ENCODE measurements at regions not wholly inside any gene's neighbourhood (a gene's known extent, or its start where the extent isn't known, plus 50 kb on each side); places are given as distances from the start of the nearest gene placed in this dataset.

DNA sequence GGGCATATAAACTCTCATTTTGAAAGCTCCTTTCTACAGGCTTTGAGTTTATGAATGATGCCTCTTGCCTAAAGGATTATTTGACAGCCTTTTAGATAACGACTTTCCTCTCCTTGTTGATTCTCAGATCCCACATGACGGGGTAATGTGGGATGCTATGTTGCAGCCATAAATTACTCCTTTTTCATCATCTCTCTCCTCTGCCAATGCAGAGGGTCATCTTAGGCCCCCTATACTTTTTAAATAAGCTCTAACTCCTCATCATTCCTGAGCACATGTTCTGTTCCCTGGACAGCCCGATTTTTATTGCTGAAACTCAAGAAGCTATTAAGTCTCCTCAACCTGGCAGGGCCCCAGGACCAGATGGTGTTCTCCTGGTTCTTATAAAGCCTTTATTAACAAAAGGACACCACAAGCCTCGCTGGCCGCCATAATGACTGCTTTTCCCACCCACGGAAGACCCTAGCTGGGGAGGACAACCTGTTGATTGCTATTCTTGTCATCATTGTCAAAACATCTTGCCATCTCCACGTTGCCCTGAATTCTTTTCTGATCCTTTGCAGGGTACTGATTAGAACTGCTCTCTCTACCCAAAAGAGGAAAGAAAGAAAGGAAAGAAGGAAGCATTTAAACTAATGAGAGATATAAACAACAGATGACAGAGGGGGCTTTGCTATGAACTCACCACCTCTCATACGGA, 150.7 kb downstream of the DHX15 start:
- Mint-ChIP-seq H3K4me3 (no peak overlapping the region), H3K27ac (no peak overlapping the region), H3K9me3 (no peaks in the 10 kb centered on the region), H3K4me1 (no peaks in the 10 kb centered on the region), H3K36me3 (ENCODE audit: low read depth) (no peaks in the 10 kb centered on the region), H3K27me3 (peaks cover 13% of the 10 kb centered on the region)
- DNase-seq, result no peak
- ATAC-seq, result no peak

DNA sequence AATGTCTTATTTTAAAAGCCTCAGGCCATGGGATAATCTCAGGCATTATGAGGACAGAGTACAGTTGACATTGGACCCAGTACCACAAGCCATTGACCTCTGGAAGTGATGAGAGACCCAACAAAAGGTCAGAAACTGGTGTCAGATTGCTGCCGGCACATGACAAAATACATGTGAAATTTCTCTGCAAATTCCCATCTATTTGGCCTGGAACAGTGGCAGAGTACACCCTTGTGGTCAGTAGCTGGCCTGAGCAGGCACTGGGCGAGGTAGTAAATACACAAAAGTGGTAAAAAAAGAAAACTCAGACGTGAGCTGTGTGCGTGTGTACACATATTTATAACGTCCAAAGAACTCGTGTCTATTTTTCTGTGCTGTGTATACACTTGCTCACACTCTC, 155.5 kb downstream of the DHX15 start:
- no peak for ATAC-seq
- no peak for DNase-seq
- Mint-ChIP-seq H3K9me3 (no peaks in the 10 kb centered on the region), H3K27ac (no peak overlapping the region), H3K4me1 (no peaks in the 10 kb centered on the region), H3K4me3 (no peak overlapping the region), H3K27me3 (peaks cover 8% of the 10 kb centered on the region), H3K36me3 (ENCODE audit: low read depth) (no peaks in the 10 kb centered on the region)

DNA sequence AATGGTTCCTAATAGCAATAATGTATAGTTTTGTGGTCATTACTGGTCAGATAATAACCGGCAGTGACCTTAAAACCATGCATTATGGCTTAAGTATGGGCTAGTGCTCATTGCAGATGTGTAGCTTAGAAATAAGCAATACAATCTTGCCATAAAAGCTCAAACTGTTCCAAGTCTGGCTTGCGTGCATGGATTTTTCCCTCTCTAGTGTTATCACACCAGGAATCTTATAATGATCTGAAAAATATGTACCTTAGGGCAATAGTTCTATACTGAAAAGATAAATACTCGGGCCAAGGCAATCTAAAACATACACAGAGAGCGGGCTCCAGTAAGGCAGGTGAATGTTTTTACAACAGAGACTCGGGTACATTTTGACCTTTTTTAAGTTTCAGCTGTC, 157.8 kb downstream of the DHX15 start:
- Mint-ChIP-seq H3K27ac (no peak overlapping the region), H3K4me1 (no peaks in the 10 kb centered on the region), H3K9me3 (no peaks in the 10 kb centered on the region), H3K27me3 (peaks cover 10% of the 10 kb centered on the region), H3K36me3 (ENCODE audit: low read depth) (no peaks in the 10 kb centered on the region), H3K4me3 (no peak overlapping the region)
- DNase-seq, result no peak
- ATAC-seq, result no peak

DNA sequence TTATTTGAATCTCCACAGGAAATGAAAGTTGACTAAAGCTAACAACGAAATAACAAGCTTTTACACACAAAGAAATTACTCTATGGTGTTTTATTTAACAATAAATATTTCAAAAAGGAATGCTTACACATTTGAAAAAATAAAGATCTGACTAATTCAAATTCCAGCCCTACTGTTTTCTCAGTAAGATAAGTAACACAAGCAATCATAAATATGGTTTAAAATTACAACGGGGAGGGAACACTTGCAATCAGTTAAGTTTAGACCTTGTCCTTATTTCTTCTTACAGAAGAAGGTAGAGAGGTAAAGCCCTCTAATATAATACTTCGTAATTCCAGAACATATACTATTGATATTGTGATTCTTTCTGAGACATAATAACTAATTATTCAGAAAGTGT, 158.5 kb downstream of the DHX15 start:
- Mint-ChIP-seq H3K36me3 (ENCODE audit: low read depth) (no peaks in the 10 kb centered on the region), H3K4me1 (no peaks in the 10 kb centered on the region), H3K4me3 (no peak overlapping the region), H3K9me3 (no peaks in the 10 kb centered on the region), H3K27me3 (peaks cover 10% of the 10 kb centered on the region), H3K27ac (no peak overlapping the region)
- ATAC-seq (no peak), DNase-seq (no peak)

DNA sequence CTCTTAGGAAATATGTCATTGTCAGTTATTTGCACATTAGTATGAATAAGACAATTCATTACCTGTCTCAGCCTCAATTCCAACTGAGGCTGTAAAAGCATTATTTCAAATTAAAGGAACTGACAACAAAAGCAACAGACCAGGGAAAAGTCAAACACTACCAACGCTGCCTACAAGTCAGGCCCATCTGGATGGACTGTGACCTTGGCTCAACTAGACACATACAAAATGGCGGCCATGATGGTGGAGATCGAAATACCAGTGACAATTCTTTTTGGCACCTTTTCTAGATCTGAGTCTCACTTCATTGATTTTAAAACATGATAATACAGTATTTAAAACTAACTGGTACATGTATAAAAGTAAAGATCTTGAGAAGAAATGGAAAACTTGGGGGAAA, 160.7 kb downstream of the DHX15 start:
- Mint-ChIP-seq H3K27me3 (peaks cover 8% of the 10 kb centered on the region), H3K27ac (no peak overlapping the region), H3K4me1 (no peaks in the 10 kb centered on the region), H3K36me3 (ENCODE audit: low read depth) (no peaks in the 10 kb centered on the region), H3K9me3 (no peaks in the 10 kb centered on the region), H3K4me3 (no peak overlapping the region)
- no peak for DNase-seq
- ATAC-seq, result no peak

DNA sequence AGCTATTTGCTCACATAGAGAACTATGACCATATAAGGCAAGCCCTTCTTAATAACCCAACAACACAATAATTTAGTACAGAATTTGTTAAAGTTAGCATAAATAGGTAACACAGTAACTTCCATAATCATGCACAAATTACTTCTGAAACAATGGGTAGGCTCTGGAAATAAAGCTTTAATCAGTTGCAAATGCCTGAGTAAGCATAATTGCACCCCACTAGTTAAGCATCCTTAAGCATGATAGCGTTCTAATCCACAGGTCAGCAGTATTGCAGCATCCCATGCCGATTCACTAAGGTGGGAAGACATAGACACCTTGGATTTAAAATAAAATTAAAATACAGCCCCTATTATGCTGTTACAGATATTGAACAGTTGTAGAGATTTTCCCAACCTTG, 161.7 kb downstream of the DHX15 start:
- H3K27ac Mint-ChIP-seq, result no peak overlapping the region

DNA sequence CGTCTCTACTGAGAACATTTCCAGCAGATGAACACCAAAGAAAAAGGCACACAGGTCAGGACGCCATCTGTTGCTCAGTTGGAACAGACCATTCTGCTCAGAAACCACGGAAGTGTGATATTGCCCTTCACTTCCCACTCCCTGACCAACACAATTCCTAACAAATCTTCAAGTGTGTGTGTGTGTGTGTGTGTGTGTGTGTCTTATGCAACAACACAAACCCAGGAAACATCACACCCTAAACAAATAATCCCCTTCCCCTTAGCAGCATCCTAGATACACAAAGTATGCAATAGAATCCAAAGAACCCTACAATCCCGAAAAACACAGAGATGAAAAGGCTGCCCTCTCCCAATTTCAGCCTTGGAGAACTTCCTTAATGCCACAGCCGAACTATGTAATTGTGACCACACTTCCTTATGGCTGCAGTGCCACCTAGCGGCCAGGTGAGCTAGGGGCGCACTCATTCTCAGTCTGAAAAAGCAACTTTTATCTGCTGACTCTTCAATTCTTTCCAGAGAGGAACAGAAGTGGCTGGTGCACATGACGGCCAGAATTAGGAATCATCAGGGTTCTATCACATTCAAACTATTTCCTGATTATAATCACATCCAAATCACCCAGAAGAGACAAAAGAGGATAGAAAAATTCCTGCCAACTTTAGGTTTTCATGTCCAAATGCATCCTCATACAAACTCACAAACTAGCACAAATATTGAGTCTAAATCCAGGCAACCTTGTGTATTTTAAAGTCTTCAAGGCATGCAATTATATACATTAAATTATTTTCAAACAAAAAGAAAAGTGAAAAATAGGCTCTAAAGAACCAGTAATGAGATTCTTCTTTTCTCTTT, 164.9 kb downstream of the DHX15 start:
- no peaks in the 10 kb centered on the region for H3K4me1 Mint-ChIP-seq
- H3K27me3 Mint-ChIP-seq, result peaks cover 9% of the 10 kb centered on the region
- H3K4me3 Mint-ChIP-seq, result no peak overlapping the region
- no peak for ATAC-seq
- H3K27ac Mint-ChIP-seq, result no peak overlapping the region
- no peaks in the 10 kb centered on the region for H3K9me3 Mint-ChIP-seq
- DNase-seq, result peak; percentile 76
- H3K36me3 Mint-ChIP-seq (ENCODE audit: low read depth), result no peaks in the 10 kb centered on the region

More for the DNA sequence above, 161.7 kb downstream of the DHX15 start:
- H3K9me3 Mint-ChIP-seq, result no peaks in the 10 kb centered on the region
- H3K4me3 Mint-ChIP-seq, result no peak overlapping the region
- no peaks in the 10 kb centered on the region for H3K36me3 Mint-ChIP-seq (ENCODE audit: low read depth)
- no peaks in the 10 kb centered on the region for H3K4me1 Mint-ChIP-seq
- DNase-seq, result no peak
- ATAC-seq, result no peak
- peaks cover 8% of the 10 kb centered on the region for H3K27me3 Mint-ChIP-seq

DNA sequence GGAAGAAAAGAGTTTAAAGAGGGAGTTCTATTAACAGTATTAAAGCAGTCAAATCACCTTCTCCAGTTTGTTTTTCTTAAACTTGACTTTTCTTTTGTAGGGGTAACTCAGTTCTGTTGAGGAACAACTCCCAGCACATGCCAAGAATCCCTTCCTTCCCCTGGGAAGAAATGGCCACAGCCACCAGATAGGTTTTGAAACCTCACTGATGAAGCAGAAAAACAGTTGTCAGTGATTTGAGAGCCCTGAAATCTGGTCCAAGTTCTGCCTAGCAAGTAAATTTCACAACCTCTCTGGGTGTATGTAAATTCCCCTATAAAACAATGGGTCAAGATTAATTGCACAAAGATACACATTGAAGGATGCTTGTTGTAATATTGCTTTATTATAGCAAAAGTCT, 167.1 kb downstream of the DHX15 start:
- no peaks in the 10 kb centered on the region for H3K9me3 Mint-ChIP-seq
- H3K27ac Mint-ChIP-seq, result no peak overlapping the region
- no peak overlapping the region for H3K4me3 Mint-ChIP-seq
- H3K36me3 Mint-ChIP-seq (ENCODE audit: low read depth), result no peaks in the 10 kb centered on the region
- DNase-seq, result no peak
- no peak for ATAC-seq
- H3K27me3 Mint-ChIP-seq, result peaks cover 13% of the 10 kb centered on the region
- H3K4me1 Mint-ChIP-seq, result no peaks in the 10 kb centered on the region

DNA sequence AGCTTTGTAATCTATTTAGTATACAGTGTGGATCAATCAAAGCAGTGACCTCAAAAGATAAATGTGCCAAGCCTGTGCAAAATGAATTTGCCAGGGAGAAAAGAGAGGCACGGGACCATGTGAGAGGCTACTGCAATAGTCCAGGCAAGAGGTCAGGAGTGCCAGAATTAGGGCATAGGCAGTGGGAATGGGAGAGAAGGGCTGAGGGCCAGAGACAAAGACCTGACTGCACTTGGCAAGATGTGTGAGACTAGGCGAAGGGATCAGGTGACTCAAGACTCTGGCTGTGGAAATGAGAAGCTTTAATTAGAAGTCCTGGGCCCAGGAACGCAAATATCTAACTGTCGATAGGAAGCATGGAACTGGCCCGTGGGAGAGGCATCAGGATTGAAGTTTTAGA, 168.1 kb downstream of the DHX15 start:
- Mint-ChIP-seq H3K27me3 (peaks cover 13% of the 10 kb centered on the region), H3K4me3 (no peak overlapping the region), H3K4me1 (no peaks in the 10 kb centered on the region), H3K36me3 (ENCODE audit: low read depth) (no peaks in the 10 kb centered on the region), H3K9me3 (no peaks in the 10 kb centered on the region), H3K27ac (no peak overlapping the region)
- ATAC-seq, result no peak
- DNase-seq, result no peak

DNA sequence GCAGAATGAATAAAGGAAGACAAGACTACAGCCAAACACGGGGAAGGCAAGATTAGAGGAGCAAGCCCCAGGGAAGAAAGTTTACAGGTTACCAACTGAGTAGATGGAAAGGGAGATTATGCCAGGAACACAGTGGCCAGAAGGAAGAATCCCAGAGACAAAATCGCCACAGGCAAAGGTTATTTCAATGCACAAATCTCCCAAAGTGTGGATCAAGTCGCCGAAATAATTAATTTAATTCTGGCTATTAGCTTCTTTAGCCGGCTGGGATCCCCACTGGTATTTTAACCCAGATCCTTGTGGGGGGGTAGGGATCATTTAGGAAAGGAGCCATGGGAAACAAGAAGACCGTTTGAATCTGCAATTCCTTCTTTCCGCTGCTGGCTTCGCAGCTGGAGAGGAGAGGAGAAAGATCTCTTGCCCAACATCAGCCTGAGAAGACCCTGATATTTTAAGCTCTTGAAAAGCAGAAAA, 171.0 kb downstream of the DHX15 start:
- Mint-ChIP-seq H3K4me1 (no peaks in the 10 kb centered on the region), H3K36me3 (ENCODE audit: low read depth) (no peaks in the 10 kb centered on the region)
- no peak for ATAC-seq

DNA sequence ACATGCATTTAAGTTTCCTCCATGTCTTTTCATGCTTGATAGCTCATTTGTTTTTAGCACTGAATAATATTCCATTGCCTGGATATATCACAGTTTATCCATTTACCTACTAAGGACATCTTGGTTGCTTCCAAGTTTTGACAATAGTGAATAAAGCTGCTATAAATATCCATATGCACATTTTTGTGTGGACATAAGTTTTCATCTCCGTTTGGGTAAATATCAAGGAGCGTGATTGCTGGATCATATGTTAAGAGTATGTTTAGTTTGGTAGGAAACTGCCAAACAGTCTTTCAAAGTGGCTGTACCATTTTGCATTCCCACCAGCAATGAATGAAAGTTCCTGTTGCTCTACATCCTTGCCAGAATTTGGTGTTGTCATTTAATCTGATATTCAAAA, 172.5 kb downstream of the DHX15 start:
- H3K9me3 Mint-ChIP-seq, result peaks cover 4% of the 10 kb centered on the region
- peaks cover 11% of the 10 kb centered on the region for H3K27me3 Mint-ChIP-seq
- no peaks in the 10 kb centered on the region for H3K36me3 Mint-ChIP-seq (ENCODE audit: low read depth)
- H3K27ac Mint-ChIP-seq, result no peak overlapping the region
- ATAC-seq (no peak), DNase-seq (no peak)
- no peak overlapping the region for H3K4me3 Mint-ChIP-seq
- no peaks in the 10 kb centered on the region for H3K4me1 Mint-ChIP-seq

More for the DNA sequence above, 171.0 kb downstream of the DHX15 start:
- H3K27ac Mint-ChIP-seq, result no peak overlapping the region
- no peaks in the 10 kb centered on the region for H3K9me3 Mint-ChIP-seq
- peaks cover 11% of the 10 kb centered on the region for H3K27me3 Mint-ChIP-seq
- DNase-seq, result no peak
- H3K4me3 Mint-ChIP-seq, result no peak overlapping the region

DNA sequence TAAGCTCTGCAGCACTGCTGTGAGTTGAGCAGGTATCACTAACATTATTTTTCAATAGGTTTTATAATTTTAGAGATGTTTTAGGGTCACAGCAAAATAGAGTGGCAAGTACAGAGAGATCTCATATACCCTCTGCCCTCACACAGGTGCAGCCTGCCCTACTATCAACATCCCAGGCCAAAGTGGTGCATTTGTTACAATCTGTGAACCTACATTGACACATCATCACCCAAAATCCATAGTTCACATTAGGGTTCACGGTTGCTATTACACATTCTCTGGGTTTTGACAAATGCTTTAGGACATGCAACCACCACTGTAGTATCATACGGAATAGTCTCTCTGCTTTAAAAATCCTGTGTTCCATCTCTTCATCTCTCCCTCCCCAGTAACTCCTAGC, 173.1 kb downstream of the DHX15 start:
- no peak overlapping the region for H3K4me3 Mint-ChIP-seq
- no peaks in the 10 kb centered on the region for H3K36me3 Mint-ChIP-seq (ENCODE audit: low read depth)
- H3K9me3 Mint-ChIP-seq, result peaks cover 4% of the 10 kb centered on the region
- no peak overlapping the region for H3K27ac Mint-ChIP-seq
- DNase-seq (no peak), ATAC-seq (no peak)
- H3K4me1 Mint-ChIP-seq, result no peaks in the 10 kb centered on the region
- peaks cover 11% of the 10 kb centered on the region for H3K27me3 Mint-ChIP-seq

DNA sequence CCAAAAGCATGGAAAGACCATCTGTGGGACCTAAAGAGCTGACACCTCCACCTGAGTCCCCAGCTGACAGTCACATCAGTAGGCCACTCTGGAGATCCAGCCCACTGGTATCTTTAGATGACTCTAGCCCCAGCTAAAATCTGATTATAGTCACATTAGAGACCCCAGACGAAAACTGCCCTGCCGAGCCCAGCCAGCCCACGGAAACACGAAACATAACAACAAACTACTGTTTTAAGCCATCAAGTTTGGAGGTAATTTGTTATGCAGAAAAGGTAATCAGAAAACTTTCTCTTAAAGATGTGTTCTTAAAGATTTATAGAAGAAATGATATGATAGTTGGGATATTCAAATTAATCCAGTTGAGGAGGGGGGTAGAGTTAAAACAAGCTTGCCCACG, 175.7 kb downstream of the DHX15 start:
- Mint-ChIP-seq H3K4me3 (no peak overlapping the region), H3K4me1 (no peaks in the 10 kb centered on the region)

DNA sequence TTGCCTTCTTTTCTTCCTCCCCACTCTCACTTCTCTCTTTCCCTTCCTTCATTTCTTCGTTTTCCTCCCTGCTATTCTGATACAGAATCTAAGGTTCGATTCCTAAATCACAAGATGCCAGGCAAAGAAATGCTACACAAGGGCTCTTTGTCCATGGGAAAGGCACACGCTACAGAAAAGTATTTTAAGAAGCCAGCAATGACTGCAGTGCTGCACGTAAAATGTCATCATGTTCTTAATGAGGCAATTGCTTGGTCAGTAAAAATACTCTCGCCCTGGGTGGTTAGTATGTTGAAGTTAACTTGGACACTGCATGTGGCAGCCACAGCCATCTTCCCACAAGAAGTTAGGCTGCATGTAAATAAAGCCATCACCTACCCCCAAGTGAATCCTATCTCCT, 178.4 kb downstream of the DHX15 start:
- DNase-seq (no peak), ATAC-seq (no peak)
- no peak overlapping the region for H3K27ac Mint-ChIP-seq
- H3K36me3 Mint-ChIP-seq (ENCODE audit: low read depth), result no peaks in the 10 kb centered on the region
- peaks cover 4% of the 10 kb centered on the region for H3K9me3 Mint-ChIP-seq
- no peaks in the 10 kb centered on the region for H3K4me1 Mint-ChIP-seq
- no peaks in the 10 kb centered on the region for H3K27me3 Mint-ChIP-seq
- H3K4me3 Mint-ChIP-seq, result no peak overlapping the region

More for the DNA sequence above, 175.7 kb downstream of the DHX15 start:
- DNase-seq (no peak), ATAC-seq (no peak)
- no peaks in the 10 kb centered on the region for H3K36me3 Mint-ChIP-seq (ENCODE audit: low read depth)
- H3K9me3 Mint-ChIP-seq, result peaks cover 4% of the 10 kb centered on the region
- peaks cover 6% of the 10 kb centered on the region for H3K27me3 Mint-ChIP-seq
- no peak overlapping the region for H3K27ac Mint-ChIP-seq

DNA sequence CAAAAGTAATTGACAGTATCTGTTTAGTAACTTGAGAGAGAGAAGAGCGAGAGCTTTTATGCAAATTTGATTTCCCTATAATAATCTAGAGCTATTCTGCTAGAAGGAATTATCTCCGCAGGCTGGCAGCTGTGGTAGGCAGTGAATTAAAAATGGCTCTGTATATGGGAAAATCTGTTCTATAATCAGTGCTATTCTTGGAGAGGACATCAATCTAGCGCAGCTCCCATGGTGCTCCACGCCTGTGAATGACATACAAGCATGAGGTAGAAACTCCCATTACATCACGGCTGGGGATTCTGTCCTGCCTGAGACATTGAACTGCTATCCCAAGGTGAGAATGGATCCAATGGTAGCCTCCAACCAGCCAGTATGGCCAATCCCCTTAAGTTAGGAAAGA, 179.0 kb downstream of the DHX15 start:
- Mint-ChIP-seq H3K27ac (no peak overlapping the region), H3K36me3 (ENCODE audit: low read depth) (no peaks in the 10 kb centered on the region), H3K27me3 (no peaks in the 10 kb centered on the region), H3K4me1 (no peaks in the 10 kb centered on the region), H3K9me3 (peaks cover 4% of the 10 kb centered on the region), H3K4me3 (no peak overlapping the region)
- DNase-seq (no peak), ATAC-seq (no peak)

Measured in activated naive CD8-positive, alpha-beta T cell treated with anti-CD3 and anti-CD28 coated beads, Interleukin-2, amount 50 U/mL, for 24 hours (primary cell).